ENCODE measurements at regions not wholly inside any gene's neighbourhood (a gene's known extent, or its start where the extent isn't known, plus 50 kb on each side); places are given as distances from the start of the nearest gene placed in this dataset.

DNA sequence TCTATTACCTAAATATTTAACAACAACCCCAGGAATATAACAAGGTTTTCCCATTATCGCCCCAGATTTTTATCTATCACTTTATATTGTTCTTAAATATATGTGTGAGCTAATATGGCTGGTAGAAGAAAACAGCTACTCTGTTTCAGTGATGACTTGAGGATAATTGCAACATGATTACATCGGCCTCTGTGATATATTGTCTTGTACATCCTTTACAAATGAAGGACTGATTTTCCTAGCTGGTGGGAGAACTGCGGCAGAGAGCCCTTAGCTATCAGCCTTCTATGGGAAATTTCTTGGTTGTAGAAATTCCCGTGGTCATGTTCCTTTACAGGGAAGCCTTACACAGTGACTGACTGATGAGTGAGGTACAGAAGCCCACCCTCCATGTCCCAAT, 110.9 kb upstream of the ZNF717 start:
- H2BK20ac ChIP-seq (ENCODE audit: low read length): no peak overlapping the region
- POLR2A ChIA-PET (ENCODE audit: partially characterized antibody): no interaction called here
- no peak overlapping the region for H4K91ac ChIP-seq (replicated peaks; ENCODE audit: insufficient read length, low read length)
- TF ChIP-seq POLR2A (IDR thresholded peaks at IDR 0.05; ENCODE audit: control extremely low read depth in 1 of 2, low read depth in 2 of 2, low read length in 2 of 2) (no peak), RXRA (IDR thresholded peaks at IDR 0.05; ENCODE audit: insufficient read depth, low read depth, low read length) (no peak), RFX5 (IDR thresholded peaks at IDR 0.05; ENCODE audit: borderline replicate concordance, low read depth, low read length) (no peak), RAD21 (IDR thresholded peaks at IDR 0.05 in 1 of 2, conservative IDR thresholded peaks at IDR 0.05 in 1 of 2; ENCODE audit: low read depth in 2 of 2, low read length in 2 of 2) (no peak), BACH1 (IDR thresholded peaks at IDR 0.05; ENCODE audit: low read length) (no peak), TAF1 (IDR thresholded peaks at IDR 0.05; ENCODE audit: low read depth, low read length) (no peak), HDAC2 (IDR thresholded peaks at IDR 0.05; ENCODE audit: borderline replicate concordance in 1 of 2, low read depth in 2 of 2, low read length in 2 of 2) (no peak), SRF (IDR thresholded peaks at IDR 0.05; ENCODE audit: low read depth, low read length) (no peak), MAFK (IDR thresholded peaks at IDR 0.05; ENCODE audit: low read depth, low read length) (no peak), EZH2 (IDR thresholded peaks at IDR 0.05; ENCODE audit: low read depth, low read length, severe bottlenecking) (no peak), CHD1 (IDR thresholded peaks at IDR 0.05; ENCODE audit: low read depth, low read length) (no peak)

More for the DNA sequence above, 110.9 kb upstream of the ZNF717 start:
- Histone ChIP-seq H2AFZ (ENCODE audit: low read length) (no peak overlapping the region), H3K79me2 (ENCODE audit: control insufficient read depth in 1 of 2, insufficient read depth in 2 of 2, low read length in 2 of 2) (no peaks in the 10 kb centered on the region), H3K14ac (ENCODE audit: insufficient read length) (no peak overlapping the region), H3K56ac (replicated peaks; ENCODE audit: insufficient read length, low read depth, low read length) (no peak overlapping the region), H4K8ac (ENCODE audit: extremely low read depth, insufficient read depth, low read length) (no peak overlapping the region), H3K23me2 (ENCODE audit: low read depth, low read length) (no peaks in the 10 kb centered on the region), H2BK15ac (ENCODE audit: low read length) (no peak overlapping the region), H3K9ac (replicated peaks in 1 of 4; ENCODE audit: extremely low read depth in 1 of 4, low read depth in 3 of 4, low read length in 3 of 4) (no peak overlapping the region), H3K36me3 (ENCODE audit: control insufficient read depth in 2 of 4, insufficient read depth in 4 of 4, low read length in 3 of 4) (no peaks in the 10 kb centered on the region), H4K5ac (ENCODE audit: insufficient read length, low read depth, low read length) (no peak overlapping the region), H3K23ac (ENCODE audit: insufficient read length) (no peak overlapping the region), H3K79me1 (ENCODE audit: low read depth, low read length) (no peaks in the 10 kb centered on the region), H2AK5ac (ENCODE audit: low read depth, low read length) (no peak overlapping the region), H4K20me1 (replicated peaks in 1 of 2; ENCODE audit: control insufficient read depth in 1 of 2, insufficient read depth in 2 of 2, low read length in 2 of 2) (no peaks in the 10 kb centered on the region), H3K4me2 (ENCODE audit: insufficient read depth in 1 of 2, low read depth in 2 of 2, low read length in 2 of 2) (no peak overlapping the region), H3K27ac (ENCODE audit: low read depth, low read length) (no peak overlapping the region), H2BK120ac (replicated peaks; ENCODE audit: low read depth, low read length) (no peak overlapping the region), H3K4ac (replicated peaks; ENCODE audit: insufficient read length, low read depth, low read length) (no peak overlapping the region), H3K4me3 (ENCODE audit: extremely low read depth in 1 of 4, insufficient read depth in 2 of 4, low read depth in 3 of 4, low read length in 4 of 4) (no peak overlapping the region), H2BK12ac (ENCODE audit: low read depth, low read length) (no peak overlapping the region), H3K9me3 (ENCODE audit: insufficient read depth in 2 of 2, low read depth in 1 of 2, low read length in 1 of 2) (no peaks in the 10 kb centered on the region), H2BK5ac (ENCODE audit: low read depth, low read length) (no peak overlapping the region), H3K18ac (ENCODE audit: extremely low read depth, low read length) (no peak overlapping the region), H3K27me3 (replicated peaks in 1 of 4; ENCODE audit: control insufficient read depth in 3 of 4, extremely low read depth in 1 of 4, insufficient read depth in 3 of 4, low read length in 3 of 4) (no peaks in the 10 kb centered on the region), H3K4me1 (replicated peaks in 1 of 4; ENCODE audit: control insufficient read depth in 3 of 4, insufficient read depth in 4 of 4, low read length in 3 of 4) (no peaks in the 10 kb centered on the region)
- DNase-seq (ENCODE audit: low read depth in 1 of 2, low spot score in 2 of 2) (no peak), FAIRE-seq (peak; percentile 65)
- CTCF ChIA-PET (ENCODE audit: partially characterized antibody): interaction anchor here (0.5 kb wide), 1 partner anchor 56 kb away, joined by 3 read pairs; no protein-coding TSS in a partner anchor
- 92% methylated on average over 4 of the region's 4 CpGs; no CpG with 5 or more reads in 1 of the 2 experiments for WGBS, 2 experiments (ENCODE audit: extremely low coverage in 1 of 2, insufficient coverage in 1 of 2, insufficient read length in 1 of 2, insufficient replicate concordance in 2 of 2, low coverage in 1 of 2, low lambda C conversion rate in 2 of 2, missing lambda C conversion rate in 1 of 2)

Measured in H1 (cell line).